Activated CD8-positive, alpha-beta T cell treated with anti-CD3 and anti-CD28 coated beads, Interleukin-2, amount 10 ng/mL, durations not matched to agents 7 days and 5 days (primary cell): ENCODE measurements at regions not wholly inside any gene's neighbourhood (a gene's known extent, or its start where the extent isn't known, plus 50 kb on each side); places are given as distances from the start of the nearest gene placed in this dataset.

Source experiments
- ATAC-seq: fragments of 150-1000 bp; cut with Tn5 transposase; one replicate; pipeline ENCODE4 v1.10.0; 2021; ENCODE audit warnings: moderate library complexity
- CTCF ChIA-PET: fragments of 350-600 bp; sonication (Branson Sonifier 250); formaldehyde crosslinking; loops from one replicate; lab custom pipeline; 2021; ENCODE audit warnings: antibody characterized with exemption; lab: Charles Lee
- POLR2A ChIA-PET: fragments of 350-600 bp; sonication (Branson Sonifier 250); formaldehyde crosslinking; loops from one replicate; lab custom pipeline; 2021; ENCODE audit warnings: antibody characterized with exemption; lab: Charles Lee
- DNase-seq: peaks from one replicate; pipeline ENCODE4 v3.0.0-alpha.2; 2020
- H3K27ac Mint-ChIP-seq: one replicate; pipeline ENCODE4 v1.8.0; 2021; ENCODE audit warnings: mild to moderate bottlenecking, mixed read lengths
- H3K27me3 Mint-ChIP-seq: one replicate; pipeline ENCODE4 v1.8.0; 2021; ENCODE audit warnings: low read depth, mixed read lengths
- H3K36me3 Mint-ChIP-seq: one replicate; pipeline ENCODE4 v1.8.0; 2021; ENCODE audit warnings: low read depth, mixed read lengths
- H3K4me1 Mint-ChIP-seq: one replicate; pipeline ENCODE4 v1.8.0; 2021; ENCODE audit warnings: low read depth, mixed read lengths
- H3K4me3 Mint-ChIP-seq: one replicate; pipeline ENCODE4 v1.8.0; 2021; ENCODE audit warnings: mild to moderate bottlenecking, mixed read lengths
- H3K9me3 Mint-ChIP-seq: one replicate; pipeline ENCODE4 v1.8.0; 2022; ENCODE audit warnings: mixed read lengths; ENCODE audit not compliant: insufficient read depth

DNA sequence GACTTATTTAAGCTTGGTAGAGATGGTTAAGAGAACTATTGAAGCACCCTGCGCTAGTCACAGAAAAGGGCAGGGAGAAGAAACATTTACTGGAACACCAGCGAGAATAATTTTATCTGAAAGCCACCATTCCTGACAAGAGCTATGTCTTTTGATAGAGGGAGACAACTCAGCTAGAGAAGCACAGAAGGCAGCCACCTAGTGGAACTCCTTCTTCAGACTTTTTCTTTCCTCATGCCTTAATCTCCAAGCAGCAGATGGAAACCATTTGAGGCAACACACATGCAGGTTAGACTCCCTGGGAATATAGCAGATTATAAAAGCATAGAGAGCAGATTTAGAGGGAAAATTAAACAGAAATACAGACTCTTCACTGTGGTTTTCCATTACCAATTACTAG is 813.4 kb downstream of the SLITRK6 start:
- ChIA-PET CTCF (no interaction called here), POLR2A (no interaction called here)
- Mint-ChIP-seq H3K4me3 (no peak overlapping the region), H3K27me3 (no peaks in the 10 kb centered on the region), H3K36me3 (no peaks in the 10 kb centered on the region), H3K4me1 (no peaks in the 10 kb centered on the region), H3K9me3 (peaks cover 4% of the 10 kb centered on the region), H3K27ac (no peak overlapping the region)
- no peak for ATAC-seq
- no peak for DNase-seq

- Mint-ChIP-seq H3K27me3 (no peaks in the 10 kb centered on the region), H3K36me3 (no peaks in the 10 kb centered on the region), H3K4me1 (no peaks in the 10 kb centered on the region), H3K9me3 (peaks cover 4% of the 10 kb centered on the region), H3K27ac (no peak overlapping the region), H3K4me3 (no peak overlapping the region)
- POLR2A ChIA-PET, result no interaction called here
- DNase-seq (no peak), ATAC-seq (no peak)
- CTCF ChIA-PET, result no interaction called here
Observed at GRCh38 chr13:84983321-84983720, 815.9 kb downstream of the SLITRK6 start.

- DNase-seq, result no peak
- Mint-ChIP-seq H3K4me3 (no peak overlapping the region), H3K4me1 (no peaks in the 10 kb centered on the region), H3K9me3 (peaks cover 4% of the 10 kb centered on the region), H3K27ac (no peak overlapping the region), H3K27me3 (no peaks in the 10 kb centered on the region), H3K36me3 (no peaks in the 10 kb centered on the region)
- no peak for ATAC-seq
- POLR2A ChIA-PET, result no interaction called here
- CTCF ChIA-PET, result no interaction called here
Observed at GRCh38 chr13:84980571-84980970, 818.6 kb downstream of the SLITRK6 start.

DNA sequence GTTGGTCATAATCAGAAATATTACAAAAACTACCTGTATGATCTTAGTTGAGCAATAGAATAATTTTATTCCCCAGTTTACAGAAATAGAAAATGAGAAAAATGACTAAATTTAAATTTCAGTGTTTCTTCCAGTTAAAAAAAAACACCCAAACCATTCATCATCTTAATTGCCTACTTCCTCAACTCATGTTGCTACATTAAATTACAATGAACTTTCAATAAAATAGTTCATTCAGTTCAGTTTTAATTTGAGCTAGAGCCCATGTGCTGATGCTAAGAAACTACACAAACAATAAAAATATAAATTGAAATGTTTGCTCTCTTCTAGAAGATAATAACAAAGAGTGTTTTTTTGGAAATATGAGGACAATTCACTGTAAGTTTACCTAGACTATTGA is 820.4 kb downstream of the SLITRK6 start:
- CTCF ChIA-PET, result no interaction called here
- POLR2A ChIA-PET, result no interaction called here
- ATAC-seq, result no peak
- H3K4me3 Mint-ChIP-seq, result no peak overlapping the region
- H3K27me3 Mint-ChIP-seq, result no peaks in the 10 kb centered on the region
- DNase-seq, result no peak
- H3K36me3 Mint-ChIP-seq, result no peaks in the 10 kb centered on the region
- H3K4me1 Mint-ChIP-seq, result no peaks in the 10 kb centered on the region
- H3K27ac Mint-ChIP-seq, result no peak overlapping the region
- H3K9me3 Mint-ChIP-seq, result peaks cover 4% of the 10 kb centered on the region

DNA sequence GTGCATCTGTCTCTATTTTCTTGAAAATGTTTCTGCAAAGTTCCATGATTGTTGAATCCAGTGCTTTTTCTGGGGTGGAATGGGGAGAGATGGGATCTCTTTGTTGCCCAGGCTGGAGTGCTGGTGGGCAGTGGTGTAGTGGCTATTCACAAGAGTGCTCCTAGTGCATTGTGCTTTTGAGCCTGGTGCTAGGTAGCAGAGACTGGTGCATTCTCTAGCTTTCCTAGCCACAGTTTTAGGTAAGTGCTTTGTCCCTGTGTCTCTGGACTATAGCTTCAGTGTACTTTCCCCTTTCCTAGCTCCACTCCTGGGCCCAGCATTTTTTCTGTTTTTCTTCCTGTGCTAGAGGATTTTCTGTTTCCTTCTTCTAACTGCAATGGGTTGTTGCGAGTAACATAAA is 825.6 kb downstream of the SLITRK6 start:
- ATAC-seq (no peak), DNase-seq (no peak)
- H3K36me3 Mint-ChIP-seq, result no peaks in the 10 kb centered on the region
- H3K9me3 Mint-ChIP-seq, result no peaks in the 10 kb centered on the region
- ChIA-PET CTCF (no interaction called here), POLR2A (no interaction called here)
- H3K27me3 Mint-ChIP-seq, result no peaks in the 10 kb centered on the region
- H3K4me1 Mint-ChIP-seq, result no peaks in the 10 kb centered on the region
- H3K4me3 Mint-ChIP-seq, result no peak overlapping the region
- H3K27ac Mint-ChIP-seq, result no peak overlapping the region

- CTCF ChIA-PET, result no interaction called here
- no peaks in the 10 kb centered on the region for H3K9me3 Mint-ChIP-seq
- no peaks in the 10 kb centered on the region for H3K4me1 Mint-ChIP-seq
- H3K4me3 Mint-ChIP-seq, result no peak overlapping the region
- no peaks in the 10 kb centered on the region for H3K27me3 Mint-ChIP-seq
- H3K36me3 Mint-ChIP-seq, result no peaks in the 10 kb centered on the region
- no peak overlapping the region for H3K27ac Mint-ChIP-seq
- POLR2A ChIA-PET, result no interaction called here
- ATAC-seq (no peak), DNase-seq (no peak)
Observed at GRCh38 chr13:84972907-84973306, 826.3 kb downstream of the SLITRK6 start.

- no peaks in the 10 kb centered on the region for H3K4me1 Mint-ChIP-seq
- H3K27ac Mint-ChIP-seq, result no peak overlapping the region
- DNase-seq (no peak), ATAC-seq (no peak)
- H3K4me3 Mint-ChIP-seq, result no peak overlapping the region
- ChIA-PET POLR2A (no interaction called here), CTCF (no interaction called here)
- H3K9me3 Mint-ChIP-seq, result no peaks in the 10 kb centered on the region
- no peaks in the 10 kb centered on the region for H3K36me3 Mint-ChIP-seq
- no peaks in the 10 kb centered on the region for H3K27me3 Mint-ChIP-seq
Observed at GRCh38 chr13:84962849-84963248, 836.4 kb downstream of the SLITRK6 start.

GRCh38 chr13:84962141-84962750 is 837.0 kb downstream of the SLITRK6 start:
- Mint-ChIP-seq H3K36me3 (no peaks in the 10 kb centered on the region), H3K27me3 (no peaks in the 10 kb centered on the region), H3K4me3 (no peak overlapping the region), H3K27ac (no peak overlapping the region), H3K9me3 (no peaks in the 10 kb centered on the region), H3K4me1 (no peaks in the 10 kb centered on the region)
- ATAC-seq (no peak), DNase-seq (no peak)
- ChIA-PET CTCF (no interaction called here), POLR2A (no interaction called here)

DNA sequence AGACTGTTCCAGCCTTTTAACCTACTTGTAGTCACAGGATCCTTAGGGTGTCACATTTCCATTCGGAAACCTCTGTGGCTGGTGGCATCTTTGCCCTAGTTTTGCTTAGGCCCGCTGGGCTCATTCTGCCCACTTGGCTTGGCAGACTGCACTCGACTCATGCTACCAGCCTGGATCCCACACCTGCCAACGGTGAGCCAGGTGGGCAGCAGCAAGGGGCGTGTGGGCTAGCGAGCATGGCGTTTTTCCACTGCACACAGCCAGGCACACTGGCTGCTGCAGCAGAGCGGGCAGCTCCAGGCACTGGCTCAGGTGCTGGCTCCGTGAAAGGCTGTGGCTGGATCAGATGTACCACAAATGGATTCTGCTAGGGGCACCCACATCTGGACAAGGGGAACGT is 838.2 kb downstream of the SLITRK6 start:
- no peak for ATAC-seq
- H3K4me3 Mint-ChIP-seq, result no peak overlapping the region
- no peaks in the 10 kb centered on the region for H3K36me3 Mint-ChIP-seq
- H3K27ac Mint-ChIP-seq, result no peak overlapping the region
- no peaks in the 10 kb centered on the region for H3K27me3 Mint-ChIP-seq
- no peaks in the 10 kb centered on the region for H3K4me1 Mint-ChIP-seq
- DNase-seq, result no peak
- ChIA-PET POLR2A (no interaction called here), CTCF (no interaction called here)
- no peaks in the 10 kb centered on the region for H3K9me3 Mint-ChIP-seq

DNA sequence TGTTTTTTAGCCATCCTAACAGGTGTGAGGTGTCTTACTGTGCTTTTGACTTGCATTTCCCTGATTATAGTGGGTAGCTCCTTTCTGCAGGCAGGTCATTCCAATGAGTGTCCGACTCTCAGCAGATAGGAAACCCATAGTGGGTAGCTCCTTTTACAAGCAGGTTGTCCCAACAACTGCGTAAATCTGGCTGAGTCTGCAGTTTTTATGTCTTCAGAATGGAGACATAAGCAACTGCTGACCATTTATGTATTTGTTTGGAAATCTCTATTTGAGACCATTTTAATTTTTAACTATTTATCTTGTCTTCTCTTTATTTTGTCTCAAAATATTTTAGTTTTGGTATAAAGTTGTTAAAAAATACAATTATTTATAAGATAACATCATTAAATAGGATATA is 839.4 kb downstream of the SLITRK6 start:
- H3K4me3 Mint-ChIP-seq, result no peak overlapping the region
- no peaks in the 10 kb centered on the region for H3K36me3 Mint-ChIP-seq
- CTCF ChIA-PET, result no interaction called here
- POLR2A ChIA-PET, result no interaction called here
- H3K4me1 Mint-ChIP-seq, result no peaks in the 10 kb centered on the region
- H3K27me3 Mint-ChIP-seq, result no peaks in the 10 kb centered on the region
- no peak for ATAC-seq
- no peak overlapping the region for H3K27ac Mint-ChIP-seq
- no peaks in the 10 kb centered on the region for H3K9me3 Mint-ChIP-seq
- DNase-seq, result no peak

GRCh38 chr13:84954636-84955035 is 844.6 kb downstream of the SLITRK6 start:
- ChIA-PET POLR2A (no interaction called here), CTCF (no interaction called here)
- H3K27me3 Mint-ChIP-seq, result no peaks in the 10 kb centered on the region
- DNase-seq (no peak), ATAC-seq (no peak)
- no peaks in the 10 kb centered on the region for H3K9me3 Mint-ChIP-seq
- no peak overlapping the region for H3K27ac Mint-ChIP-seq
- H3K36me3 Mint-ChIP-seq, result no peaks in the 10 kb centered on the region
- no peaks in the 10 kb centered on the region for H3K4me1 Mint-ChIP-seq
- no peak overlapping the region for H3K4me3 Mint-ChIP-seq

DNA sequence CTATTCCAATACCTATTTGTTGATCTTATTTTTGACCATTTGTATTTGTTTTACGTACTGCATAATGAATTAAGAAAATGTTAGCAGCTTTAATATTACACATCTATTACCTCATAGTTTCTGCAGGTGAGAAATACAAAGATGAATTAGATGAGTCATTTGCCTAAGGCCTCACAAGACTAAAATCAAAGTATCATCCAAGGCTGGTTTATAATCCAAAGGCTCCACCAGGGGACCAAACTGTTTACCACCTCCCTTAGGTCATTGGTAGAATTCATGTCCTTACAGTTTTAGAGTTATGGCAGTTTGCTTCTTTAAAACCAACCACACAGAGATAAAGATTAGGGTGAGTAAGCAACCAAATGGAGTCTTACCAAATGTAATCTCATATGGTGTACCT is 848.1 kb downstream of the SLITRK6 start:
- Mint-ChIP-seq H3K36me3 (no peaks in the 10 kb centered on the region), H3K27ac (no peak overlapping the region), H3K4me3 (no peak overlapping the region), H3K27me3 (no peaks in the 10 kb centered on the region), H3K9me3 (no peaks in the 10 kb centered on the region), H3K4me1 (no peaks in the 10 kb centered on the region)
- ATAC-seq (no peak), DNase-seq (no peak)
- POLR2A ChIA-PET, result no interaction called here
- CTCF ChIA-PET, result no interaction called here

DNA sequence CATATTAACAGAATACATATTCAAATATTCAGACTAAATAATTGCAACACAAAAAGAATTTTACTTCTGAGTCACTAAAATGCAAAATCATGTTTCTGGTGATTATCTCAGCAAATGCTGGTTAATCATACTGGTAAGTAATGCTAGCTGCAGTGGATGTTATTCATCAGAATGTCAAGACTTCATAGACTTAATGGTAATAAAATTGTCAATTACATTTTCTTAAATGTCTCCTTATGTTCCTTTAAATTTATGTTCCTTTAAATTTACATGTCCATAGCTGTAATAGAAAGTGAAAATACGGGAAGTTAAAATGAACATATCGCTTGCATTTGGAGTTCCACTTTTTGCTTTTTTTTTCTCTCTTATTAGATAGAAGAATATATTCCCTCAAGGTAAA is 853.0 kb downstream of the SLITRK6 start:
- no peaks in the 10 kb centered on the region for H3K4me1 Mint-ChIP-seq
- ATAC-seq (no peak), DNase-seq (no peak)
- H3K27ac Mint-ChIP-seq, result no peak overlapping the region
- ChIA-PET CTCF (no interaction called here), POLR2A (no interaction called here)
- no peak overlapping the region for H3K4me3 Mint-ChIP-seq
- no peaks in the 10 kb centered on the region for H3K9me3 Mint-ChIP-seq
- no peaks in the 10 kb centered on the region for H3K36me3 Mint-ChIP-seq
- no peaks in the 10 kb centered on the region for H3K27me3 Mint-ChIP-seq
